Stimulated activated CD4-positive, alpha-beta T cell treated with anti-CD3 and anti-CD28 coated beads, Interleukin-2, amount 100 ng/mL, for 48 hours (primary cell): ENCODE measurements at regions not wholly inside any gene's neighbourhood (a gene's known extent, or its start where the extent isn't known, plus 50 kb on each side); places are given as distances from the start of the nearest gene placed in this dataset.
"Not testable (repeated sequence)": the region's sequence is repeated elsewhere in the genome, so short reads cannot be mapped to it uniquely, and the experiment has no call there.

Experiments
- DNase-seq, 2 donors: peaks; one replicate each; pipeline ENCODE4 v3.0.0-alpha.2; 2020

DNA sequence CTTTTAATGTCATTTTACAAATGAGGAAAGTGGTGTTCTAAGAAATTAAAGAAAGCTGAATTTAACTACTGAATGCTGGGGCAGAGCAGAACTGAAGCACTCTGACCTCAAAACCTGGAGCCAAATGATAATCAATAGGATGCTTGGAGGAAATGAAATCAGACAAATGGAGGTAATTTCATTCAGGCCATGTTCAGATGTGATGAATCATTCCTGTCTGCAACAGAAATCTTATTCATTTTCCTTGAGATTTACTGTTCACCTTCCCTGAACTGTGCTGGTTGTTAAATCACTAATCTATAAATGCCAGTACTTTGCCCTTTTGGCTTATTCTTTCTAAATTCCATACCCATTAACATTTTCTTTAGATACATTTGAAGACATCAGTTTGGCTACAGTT, 85.6 kb upstream of the SNX7 start:
- DNase-seq = no peak

DNA sequence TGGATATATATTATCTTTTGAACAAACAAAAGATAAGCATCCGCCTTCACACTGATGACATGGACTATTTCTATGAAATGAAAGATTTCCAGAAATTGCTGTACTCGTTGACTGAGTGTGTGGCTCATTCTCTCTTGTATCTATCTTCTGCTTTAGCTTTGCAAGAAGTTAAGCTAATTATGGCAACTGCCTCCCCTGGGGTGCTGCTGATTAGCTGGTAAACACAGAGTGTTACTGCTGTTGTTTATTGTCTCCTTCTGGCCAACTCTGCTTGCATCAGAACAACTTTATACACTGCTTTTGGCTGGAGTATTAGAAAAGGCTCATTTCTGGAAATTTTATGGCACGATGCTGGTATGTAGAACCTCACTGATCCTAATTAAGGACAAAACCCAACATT, 95.6 kb upstream of the SNX7 start:
- DNase-seq = no peak

DNA sequence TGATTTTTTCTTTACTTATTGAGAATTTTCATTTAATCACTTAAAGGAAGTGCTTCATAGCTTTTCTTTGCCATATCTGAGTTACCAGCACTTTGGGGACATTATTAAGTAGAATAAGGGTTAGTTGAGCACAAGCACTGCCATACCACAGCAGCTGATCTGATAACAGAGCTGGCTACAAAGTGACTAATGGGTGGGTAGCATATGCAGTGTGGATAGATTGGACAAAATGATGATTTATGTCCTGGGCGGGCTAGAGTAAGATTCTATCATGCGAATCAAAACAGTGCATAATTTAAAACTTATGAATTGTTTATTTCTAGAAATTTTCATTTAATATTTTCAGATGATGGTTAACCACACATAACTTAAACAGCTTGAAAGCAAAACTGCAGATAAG, 102.2 kb upstream of the SNX7 start:
- no peak for DNase-seq

DNA sequence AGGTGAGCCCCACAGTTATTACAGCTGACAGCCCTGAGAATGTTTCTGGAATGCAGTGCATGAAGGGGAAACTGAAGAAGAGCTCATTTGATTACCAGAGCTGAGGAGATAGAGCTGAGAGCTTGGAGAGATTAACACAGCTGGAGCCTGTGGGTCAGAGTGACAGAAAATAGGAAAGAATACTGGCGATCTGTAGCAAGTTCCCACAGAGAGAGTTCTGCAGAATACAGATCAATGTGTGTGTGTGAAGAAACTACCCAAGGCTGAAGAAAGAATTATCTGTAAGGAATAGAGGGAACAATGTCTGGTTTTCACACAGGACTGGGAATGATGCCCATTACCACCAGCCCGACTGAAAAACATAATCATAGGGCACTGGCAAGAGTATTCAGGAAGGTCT, 103.6 kb upstream of the SNX7 start:
- DNase-seq = no peak

GRCh38 chr1:98556521-98557158, 104.9 kb upstream of the SNX7 start:
- DNase-seq = no peak

GRCh38 chr1:98555814-98556213, 105.7 kb upstream of the SNX7 start:
- no peak for DNase-seq

DNA sequence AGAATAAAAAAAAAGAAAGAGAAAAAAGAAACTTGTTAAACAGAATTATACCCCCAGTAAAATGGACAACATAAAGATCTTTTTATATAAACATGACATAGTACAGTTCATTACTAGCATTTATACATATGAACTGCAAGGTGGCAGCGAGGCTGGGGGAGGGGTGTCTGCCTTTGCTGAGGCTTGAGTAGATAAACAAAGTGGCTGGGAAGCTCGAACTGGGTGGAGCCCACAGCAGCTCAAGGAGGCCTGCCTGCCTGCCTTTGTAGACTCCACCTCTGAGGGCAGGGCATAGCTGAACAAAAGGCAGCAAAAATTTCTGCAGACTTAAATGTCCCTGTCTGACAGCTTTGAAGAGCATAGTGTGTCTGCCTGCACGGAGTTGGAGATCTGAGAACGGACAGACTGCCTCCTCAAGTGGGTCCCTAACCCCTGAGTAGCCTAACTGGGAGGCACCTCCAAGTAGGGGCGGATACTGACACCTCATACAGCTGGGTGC, 108.9 kb upstream of the SNX7 start:
- DNase-seq = not testable (repeated sequence)

DNA sequence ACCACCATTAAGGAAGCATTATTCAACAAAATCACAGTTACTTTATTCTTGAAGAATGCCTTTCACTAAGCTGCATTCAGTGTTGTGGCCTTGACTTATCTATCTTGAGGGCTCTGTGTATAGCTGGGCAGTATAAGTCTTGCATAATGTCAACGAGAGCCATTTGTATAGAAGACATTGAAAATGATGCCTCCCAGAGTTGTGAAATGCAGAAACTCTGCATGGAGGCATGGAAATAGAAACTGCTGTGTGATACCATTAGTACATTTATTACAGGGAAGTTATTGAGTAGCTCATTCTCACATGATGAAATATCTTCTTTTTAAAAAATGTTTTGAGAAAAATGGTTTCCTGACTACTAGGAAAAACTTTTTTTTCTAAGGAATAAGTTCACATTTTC, 111.4 kb upstream of the SNX7 start:
- no peak for DNase-seq

- DNase-seq = no peak
These were observed 115.2 kb upstream of the SNX7 start for GRCh38 chr1:98546319-98546718.

DNA sequence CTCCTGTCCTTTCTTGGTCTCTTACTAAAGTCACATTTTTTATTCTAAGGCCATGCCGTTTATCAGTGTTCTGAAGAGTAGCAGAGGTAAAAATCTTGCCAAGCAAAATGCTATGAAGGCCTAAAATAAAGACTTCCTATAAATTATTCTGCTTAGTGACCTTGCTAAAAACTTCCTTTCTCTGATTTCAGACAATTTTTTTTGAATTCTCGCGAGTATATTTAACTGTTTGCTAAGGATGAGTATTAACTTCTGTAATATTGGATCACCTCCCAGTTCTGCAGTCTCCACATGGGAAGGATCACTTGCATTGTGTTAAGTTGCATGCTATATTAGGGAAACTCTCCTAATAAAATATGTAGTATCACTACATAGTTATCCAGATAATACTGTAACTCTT, 123.4 kb upstream of the SNX7 start:
- no peak for DNase-seq

- DNase-seq = no peak
These were observed 138.3 kb upstream of the SNX7 start for GRCh38 chr1:98523256-98523655.

- DNase-seq = no peak
These were observed 145.2 kb upstream of the SNX7 start for GRCh38 chr1:98516306-98516705.

- no peak for DNase-seq
These were observed 145.8 kb upstream of the SNX7 start for GRCh38 chr1:98515744-98516143.

DNA sequence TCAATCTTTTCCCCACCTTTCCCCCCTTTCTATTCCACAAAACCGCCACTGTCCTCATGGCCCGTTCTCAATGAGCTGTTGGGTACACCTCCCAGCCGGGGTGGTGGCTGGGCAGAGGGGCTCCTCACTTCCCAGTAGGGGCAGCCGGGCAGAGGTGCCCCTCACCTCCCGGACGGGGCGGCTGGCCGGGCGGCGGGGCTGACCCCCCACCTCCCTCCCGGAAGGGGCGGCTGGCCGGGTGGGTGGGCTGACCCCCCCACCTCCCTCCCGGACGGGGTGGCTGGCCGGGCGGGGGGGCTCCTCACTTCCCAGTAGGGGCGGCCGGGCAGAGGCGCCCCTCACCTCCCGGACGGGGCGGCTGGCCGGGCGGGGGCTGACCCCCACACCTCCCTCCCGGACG, 149.3 kb upstream of the SNX7 start:
- DNase-seq = not testable (repeated sequence)

- DNase-seq = no peak
These were observed 157.8 kb upstream of the SNX7 start for GRCh38 chr1:98503771-98504170.

DNA sequence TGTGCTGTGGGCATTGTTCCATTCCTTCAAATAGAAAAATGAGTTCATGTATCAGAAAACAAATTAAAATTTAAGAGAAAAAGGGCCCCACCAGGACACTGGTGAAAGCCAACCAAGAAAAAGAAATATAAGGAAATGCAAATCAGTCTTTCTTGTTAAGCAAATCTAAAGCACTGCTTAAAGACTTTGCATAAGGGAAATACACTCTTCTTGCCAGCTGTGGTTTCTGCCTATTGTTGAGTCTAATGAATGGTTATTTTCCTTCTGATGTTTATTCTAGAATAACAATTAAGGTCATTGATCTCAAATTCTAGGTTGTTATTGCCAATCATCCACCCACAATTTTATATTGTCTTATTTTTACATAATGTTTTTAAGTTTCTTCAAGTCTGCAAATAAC, 158.6 kb upstream of the SNX7 start:
- DNase-seq = no peak

GRCh38 chr1:98500324-98500723, 161.2 kb upstream of the SNX7 start:
- DNase-seq = no peak

GRCh38 chr1:98498651-98499050, 162.9 kb upstream of the SNX7 start:
- no peak for DNase-seq

GRCh38 chr1:98497497-98497896, 164.0 kb upstream of the SNX7 start:
- no peak for DNase-seq

GRCh38 chr1:98496256-98496995, 165.1 kb upstream of the SNX7 start:
- no peak for DNase-seq

GRCh38 chr1:98493469-98493868, 168.1 kb upstream of the SNX7 start:
- no peak for DNase-seq

- no peak for DNase-seq
These were observed 171.4 kb upstream of the SNX7 start for GRCh38 chr1:98490099-98490498.

- no peak for DNase-seq
These were observed 173.9 kb upstream of the SNX7 start for GRCh38 chr1:98487620-98488019.

DNA sequence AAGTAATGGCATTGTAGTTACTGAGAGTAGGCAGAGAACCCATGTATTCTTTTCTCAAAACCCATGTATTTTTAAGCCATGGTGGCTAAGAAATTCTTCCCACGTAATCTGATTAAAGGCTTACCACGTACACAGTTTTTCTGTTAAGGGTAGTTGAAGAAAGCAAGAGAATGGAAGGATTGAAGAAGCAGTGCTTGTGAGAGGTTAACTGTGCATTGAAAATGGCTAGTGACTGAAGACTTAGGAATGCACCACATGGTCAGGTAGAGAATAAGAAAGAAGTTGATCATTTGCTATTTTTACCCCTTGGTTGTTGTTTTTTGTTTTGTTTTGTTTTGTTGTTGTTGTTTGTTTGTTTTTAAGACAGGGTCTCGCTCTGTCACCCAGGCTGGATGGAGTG, 178.9 kb upstream of the SNX7 start:
- DNase-seq = no peak

DNA sequence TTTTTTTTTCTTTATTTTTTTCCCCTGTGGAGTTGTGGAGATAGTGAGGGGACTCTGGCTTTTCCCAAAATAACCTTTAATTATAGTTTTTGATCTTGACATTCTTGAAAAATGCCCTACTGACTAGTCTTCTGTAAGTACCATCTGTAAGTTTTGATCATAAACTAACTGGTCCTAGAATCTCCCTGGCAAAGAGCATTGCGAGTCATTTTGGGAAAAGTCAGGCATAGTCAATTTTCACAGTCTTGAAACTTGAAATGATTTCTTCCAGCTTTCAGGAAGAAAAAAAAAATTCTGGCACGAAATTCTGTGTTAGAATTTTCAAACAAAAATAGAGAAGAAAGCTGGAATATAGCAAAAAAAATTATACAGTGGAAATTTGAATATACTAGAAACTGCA, 181.2 kb upstream of the SNX7 start:
- no peak for DNase-seq
